GM23338 (cell line): ENCODE measurements at regions not wholly inside any gene's neighbourhood (a gene's known extent, or its start where the extent isn't known, plus 50 kb on each side); places are given as distances from the start of the nearest gene placed in this dataset.

Experiments
- ATAC-seq: fragments of 200-7000 bp; cut with Tn5 transposase; 3 replicates; pipeline ENCODE4 v1.9.1; 2020
- DNase-seq: peaks from one replicate; pipeline ENCODE4 v3.0.0-alpha.2; 2015; ENCODE audit warnings: low spot score
- H2AFZ ChIP-seq: fragments of 200-600 bp; sonication (generic); 2 replicates; pipeline ENCODE4 v1.8.0; 2016; ENCODE audit warnings: antibody characterized with exemption, mild to moderate bottlenecking, moderate library complexity
- H3F3A ChIP-seq: fragments of 200-600 bp; sonication (generic); replicated peaks from 2 replicates; pipeline ENCODE4 v1.8.0; 2017; ENCODE audit warnings: antibody characterized with exemption, mixed run types, low read depth
- H3K27ac ChIP-seq: fragments of 200-600 bp; sonication (generic); 2 replicates; pipeline ENCODE4 v1.6.1; 2016; ENCODE audit warnings: low read depth
- H3K27me3 ChIP-seq: fragments of 200-600 bp; sonication (generic); 2 replicates; pipeline ENCODE4 v1.8.0; 2016; ENCODE audit warnings: mild to moderate bottlenecking, mixed run types, moderate library complexity; ENCODE audit not compliant: insufficient read depth
- H3K36me3 ChIP-seq: fragments of 200-600 bp; sonication (generic); 2 replicates; pipeline ENCODE4 v1.8.0; 2016; ENCODE audit warnings: mild to moderate bottlenecking; ENCODE audit not compliant: insufficient read depth
- H3K4me1 ChIP-seq: fragments of 200-600 bp; sonication (generic); 2 replicates; pipeline ENCODE4 v1.8.0; 2016; ENCODE audit warnings: mild to moderate bottlenecking, moderate library complexity; ENCODE audit not compliant: insufficient read depth
- H3K4me2 ChIP-seq: fragments of 200-600 bp; sonication (generic); 2 replicates; pipeline ENCODE4 v1.7.1; 2017; ENCODE audit warnings: mixed run types
- H3K4me3 ChIP-seq: fragments of 200-600 bp; sonication (generic); 2 replicates; pipeline ENCODE4 v1.6.1; 2016; ENCODE audit warnings: mixed run types
- H3K79me2 ChIP-seq: fragments of 200-600 bp; sonication (generic); replicated peaks from 2 replicates; pipeline ENCODE4 v1.8.0; 2017; ENCODE audit warnings: mild to moderate bottlenecking; ENCODE audit not compliant: insufficient read depth
- H3K9me2 ChIP-seq: fragments of 200-600 bp; sonication (generic); 2 replicates; pipeline ENCODE4 v1.8.0; 2017; ENCODE audit not compliant: insufficient read depth
- H4K20me1 ChIP-seq: fragments of 200-600 bp; sonication (generic); replicated peaks from 2 replicates; pipeline ENCODE4 v1.8.0; 2017; ENCODE audit warnings: mild to moderate bottlenecking; ENCODE audit not compliant: insufficient read depth
- H3K27ac Mint-ChIP-seq: 2 replicates; pipeline ENCODE4 v1.8.0; 2020; ENCODE audit warnings: inconsistent platforms, mild to moderate bottlenecking, moderate library complexity, mixed read lengths
- H3K27me3 Mint-ChIP-seq: 3 replicates; pipeline ENCODE4 v1.8.0; 2022; ENCODE audit warnings: low read depth, mild to moderate bottlenecking, moderate library complexity, mixed read lengths, inconsistent platforms; ENCODE audit not compliant: insufficient read depth, poor library complexity
- H3K36me3 Mint-ChIP-seq: 3 replicates; pipeline ENCODE4 v1.8.0; 2021; ENCODE audit warnings: low read depth, mild to moderate bottlenecking, inconsistent platforms, moderate library complexity, mixed read lengths
- H3K4me1 Mint-ChIP-seq: 3 replicates; pipeline ENCODE4 v1.8.0; 2020; ENCODE audit warnings: mild to moderate bottlenecking, inconsistent platforms, mixed read lengths
- H3K4me3 Mint-ChIP-seq: 3 replicates; pipeline ENCODE4 v1.8.0; 2021; ENCODE audit warnings: moderate library complexity, mild to moderate bottlenecking, inconsistent platforms, mixed read lengths
- H3K9me3 Mint-ChIP-seq: 3 replicates; pipeline ENCODE4 v1.8.0; 2020; ENCODE audit warnings: moderate library complexity, mild to moderate bottlenecking, inconsistent platforms, mixed read lengths
- EZH2 ChIP-seq: fragments of 200-600 bp; sonication (generic); IDR thresholded peaks from one replicate; pipeline ENCODE4 v1.8.0; 2017; ENCODE audit warnings: antibody characterized with exemption, mild to moderate bottlenecking, low read depth; ENCODE audit not compliant: unreplicated experiment
- JUNB ChIP-seq: IDR thresholded peaks from one replicate; pipeline ENCODE4 v1.6.1; 2016; ENCODE audit warnings: antibody characterized with exemption; ENCODE audit not compliant: unreplicated experiment
- TF ChIP-seq, protein P1 (sequence below), 2 experiments: fragments of 200-600 bp in 1 of 2; sonication (generic) in 1 of 2; conservative IDR thresholded peaks; 2 replicates each; pipeline versions ENCODE4 v1.5.1 to v1.6.1; 2016 to 2017; ENCODE audit warnings: antibody characterized with exemption in 2 of 2, low read depth in 2 of 2, mild to moderate bottlenecking in 2 of 2, moderate library complexity in 1 of 2
- TF ChIP-seq, protein P2 (sequence below): IDR thresholded peaks from one replicate; pipeline ENCODE4 v1.6.1; 2018; ENCODE audit warnings: antibody characterized with exemption; ENCODE audit not compliant: unreplicated experiment
- TF ChIP-seq, protein P3 (sequence below): fragments of 250-450 bp; sonication (Bioruptor Pico); IDR thresholded peaks from 2 replicates; pipeline ENCODE4 v1.5.0; 2020; ENCODE audit warnings: mild to moderate bottlenecking, moderate library complexity
- TF ChIP-seq, protein P4 (sequence below): IDR thresholded peaks from 2 replicates; pipeline ENCODE4 v1.6.1; 2016; ENCODE audit warnings: antibody characterized with exemption

DNA sequence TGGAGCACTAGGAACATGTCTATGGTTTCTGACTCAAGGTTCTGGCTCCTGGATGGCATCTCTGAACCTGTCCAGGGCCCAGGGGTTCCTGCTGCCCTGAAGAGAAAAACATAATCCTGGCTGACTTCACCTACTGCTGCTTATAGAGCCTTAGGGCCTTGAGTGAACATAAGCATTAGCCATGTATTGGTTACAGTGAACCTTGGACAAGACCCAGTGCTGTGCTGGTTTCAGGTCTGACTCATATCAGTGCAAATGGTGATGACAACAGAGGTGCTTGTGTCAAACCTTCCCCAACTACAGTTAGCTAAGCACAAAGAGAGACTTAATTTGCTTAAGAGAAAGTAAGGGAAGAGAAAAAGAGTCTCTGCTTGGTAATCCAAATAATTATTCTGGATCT, 1047.2 kb downstream of the GLUD2 start:
- ATAC-seq, result no peak

More for the DNA sequence above, 1047.2 kb downstream of the GLUD2 start:
- TF ChIP-seq JUNB (no peak), EZH2 (no peak)
- TF ChIP-seq, protein P1, sequence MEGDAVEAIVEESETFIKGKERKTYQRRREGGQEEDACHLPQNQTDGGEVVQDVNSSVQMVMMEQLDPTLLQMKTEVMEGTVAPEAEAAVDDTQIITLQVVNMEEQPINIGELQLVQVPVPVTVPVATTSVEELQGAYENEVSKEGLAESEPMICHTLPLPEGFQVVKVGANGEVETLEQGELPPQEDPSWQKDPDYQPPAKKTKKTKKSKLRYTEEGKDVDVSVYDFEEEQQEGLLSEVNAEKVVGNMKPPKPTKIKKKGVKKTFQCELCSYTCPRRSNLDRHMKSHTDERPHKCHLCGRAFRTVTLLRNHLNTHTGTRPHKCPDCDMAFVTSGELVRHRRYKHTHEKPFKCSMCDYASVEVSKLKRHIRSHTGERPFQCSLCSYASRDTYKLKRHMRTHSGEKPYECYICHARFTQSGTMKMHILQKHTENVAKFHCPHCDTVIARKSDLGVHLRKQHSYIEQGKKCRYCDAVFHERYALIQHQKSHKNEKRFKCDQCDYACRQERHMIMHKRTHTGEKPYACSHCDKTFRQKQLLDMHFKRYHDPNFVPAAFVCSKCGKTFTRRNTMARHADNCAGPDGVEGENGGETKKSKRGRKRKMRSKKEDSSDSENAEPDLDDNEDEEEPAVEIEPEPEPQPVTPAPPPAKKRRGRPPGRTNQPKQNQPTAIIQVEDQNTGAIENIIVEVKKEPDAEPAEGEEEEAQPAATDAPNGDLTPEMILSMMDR (conservative IDR thresholded peaks at IDR 0.05; ENCODE audit: low read depth in 2 of 2), result no peak
- TF ChIP-seq, protein P2, sequence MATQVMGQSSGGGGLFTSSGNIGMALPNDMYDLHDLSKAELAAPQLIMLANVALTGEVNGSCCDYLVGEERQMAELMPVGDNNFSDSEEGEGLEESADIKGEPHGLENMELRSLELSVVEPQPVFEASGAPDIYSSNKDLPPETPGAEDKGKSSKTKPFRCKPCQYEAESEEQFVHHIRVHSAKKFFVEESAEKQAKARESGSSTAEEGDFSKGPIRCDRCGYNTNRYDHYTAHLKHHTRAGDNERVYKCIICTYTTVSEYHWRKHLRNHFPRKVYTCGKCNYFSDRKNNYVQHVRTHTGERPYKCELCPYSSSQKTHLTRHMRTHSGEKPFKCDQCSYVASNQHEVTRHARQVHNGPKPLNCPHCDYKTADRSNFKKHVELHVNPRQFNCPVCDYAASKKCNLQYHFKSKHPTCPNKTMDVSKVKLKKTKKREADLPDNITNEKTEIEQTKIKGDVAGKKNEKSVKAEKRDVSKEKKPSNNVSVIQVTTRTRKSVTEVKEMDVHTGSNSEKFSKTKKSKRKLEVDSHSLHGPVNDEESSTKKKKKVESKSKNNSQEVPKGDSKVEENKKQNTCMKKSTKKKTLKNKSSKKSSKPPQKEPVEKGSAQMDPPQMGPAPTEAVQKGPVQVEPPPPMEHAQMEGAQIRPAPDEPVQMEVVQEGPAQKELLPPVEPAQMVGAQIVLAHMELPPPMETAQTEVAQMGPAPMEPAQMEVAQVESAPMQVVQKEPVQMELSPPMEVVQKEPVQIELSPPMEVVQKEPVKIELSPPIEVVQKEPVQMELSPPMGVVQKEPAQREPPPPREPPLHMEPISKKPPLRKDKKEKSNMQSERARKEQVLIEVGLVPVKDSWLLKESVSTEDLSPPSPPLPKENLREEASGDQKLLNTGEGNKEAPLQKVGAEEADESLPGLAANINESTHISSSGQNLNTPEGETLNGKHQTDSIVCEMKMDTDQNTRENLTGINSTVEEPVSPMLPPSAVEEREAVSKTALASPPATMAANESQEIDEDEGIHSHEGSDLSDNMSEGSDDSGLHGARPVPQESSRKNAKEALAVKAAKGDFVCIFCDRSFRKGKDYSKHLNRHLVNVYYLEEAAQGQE, result no peak
- TF ChIP-seq, protein P3, sequence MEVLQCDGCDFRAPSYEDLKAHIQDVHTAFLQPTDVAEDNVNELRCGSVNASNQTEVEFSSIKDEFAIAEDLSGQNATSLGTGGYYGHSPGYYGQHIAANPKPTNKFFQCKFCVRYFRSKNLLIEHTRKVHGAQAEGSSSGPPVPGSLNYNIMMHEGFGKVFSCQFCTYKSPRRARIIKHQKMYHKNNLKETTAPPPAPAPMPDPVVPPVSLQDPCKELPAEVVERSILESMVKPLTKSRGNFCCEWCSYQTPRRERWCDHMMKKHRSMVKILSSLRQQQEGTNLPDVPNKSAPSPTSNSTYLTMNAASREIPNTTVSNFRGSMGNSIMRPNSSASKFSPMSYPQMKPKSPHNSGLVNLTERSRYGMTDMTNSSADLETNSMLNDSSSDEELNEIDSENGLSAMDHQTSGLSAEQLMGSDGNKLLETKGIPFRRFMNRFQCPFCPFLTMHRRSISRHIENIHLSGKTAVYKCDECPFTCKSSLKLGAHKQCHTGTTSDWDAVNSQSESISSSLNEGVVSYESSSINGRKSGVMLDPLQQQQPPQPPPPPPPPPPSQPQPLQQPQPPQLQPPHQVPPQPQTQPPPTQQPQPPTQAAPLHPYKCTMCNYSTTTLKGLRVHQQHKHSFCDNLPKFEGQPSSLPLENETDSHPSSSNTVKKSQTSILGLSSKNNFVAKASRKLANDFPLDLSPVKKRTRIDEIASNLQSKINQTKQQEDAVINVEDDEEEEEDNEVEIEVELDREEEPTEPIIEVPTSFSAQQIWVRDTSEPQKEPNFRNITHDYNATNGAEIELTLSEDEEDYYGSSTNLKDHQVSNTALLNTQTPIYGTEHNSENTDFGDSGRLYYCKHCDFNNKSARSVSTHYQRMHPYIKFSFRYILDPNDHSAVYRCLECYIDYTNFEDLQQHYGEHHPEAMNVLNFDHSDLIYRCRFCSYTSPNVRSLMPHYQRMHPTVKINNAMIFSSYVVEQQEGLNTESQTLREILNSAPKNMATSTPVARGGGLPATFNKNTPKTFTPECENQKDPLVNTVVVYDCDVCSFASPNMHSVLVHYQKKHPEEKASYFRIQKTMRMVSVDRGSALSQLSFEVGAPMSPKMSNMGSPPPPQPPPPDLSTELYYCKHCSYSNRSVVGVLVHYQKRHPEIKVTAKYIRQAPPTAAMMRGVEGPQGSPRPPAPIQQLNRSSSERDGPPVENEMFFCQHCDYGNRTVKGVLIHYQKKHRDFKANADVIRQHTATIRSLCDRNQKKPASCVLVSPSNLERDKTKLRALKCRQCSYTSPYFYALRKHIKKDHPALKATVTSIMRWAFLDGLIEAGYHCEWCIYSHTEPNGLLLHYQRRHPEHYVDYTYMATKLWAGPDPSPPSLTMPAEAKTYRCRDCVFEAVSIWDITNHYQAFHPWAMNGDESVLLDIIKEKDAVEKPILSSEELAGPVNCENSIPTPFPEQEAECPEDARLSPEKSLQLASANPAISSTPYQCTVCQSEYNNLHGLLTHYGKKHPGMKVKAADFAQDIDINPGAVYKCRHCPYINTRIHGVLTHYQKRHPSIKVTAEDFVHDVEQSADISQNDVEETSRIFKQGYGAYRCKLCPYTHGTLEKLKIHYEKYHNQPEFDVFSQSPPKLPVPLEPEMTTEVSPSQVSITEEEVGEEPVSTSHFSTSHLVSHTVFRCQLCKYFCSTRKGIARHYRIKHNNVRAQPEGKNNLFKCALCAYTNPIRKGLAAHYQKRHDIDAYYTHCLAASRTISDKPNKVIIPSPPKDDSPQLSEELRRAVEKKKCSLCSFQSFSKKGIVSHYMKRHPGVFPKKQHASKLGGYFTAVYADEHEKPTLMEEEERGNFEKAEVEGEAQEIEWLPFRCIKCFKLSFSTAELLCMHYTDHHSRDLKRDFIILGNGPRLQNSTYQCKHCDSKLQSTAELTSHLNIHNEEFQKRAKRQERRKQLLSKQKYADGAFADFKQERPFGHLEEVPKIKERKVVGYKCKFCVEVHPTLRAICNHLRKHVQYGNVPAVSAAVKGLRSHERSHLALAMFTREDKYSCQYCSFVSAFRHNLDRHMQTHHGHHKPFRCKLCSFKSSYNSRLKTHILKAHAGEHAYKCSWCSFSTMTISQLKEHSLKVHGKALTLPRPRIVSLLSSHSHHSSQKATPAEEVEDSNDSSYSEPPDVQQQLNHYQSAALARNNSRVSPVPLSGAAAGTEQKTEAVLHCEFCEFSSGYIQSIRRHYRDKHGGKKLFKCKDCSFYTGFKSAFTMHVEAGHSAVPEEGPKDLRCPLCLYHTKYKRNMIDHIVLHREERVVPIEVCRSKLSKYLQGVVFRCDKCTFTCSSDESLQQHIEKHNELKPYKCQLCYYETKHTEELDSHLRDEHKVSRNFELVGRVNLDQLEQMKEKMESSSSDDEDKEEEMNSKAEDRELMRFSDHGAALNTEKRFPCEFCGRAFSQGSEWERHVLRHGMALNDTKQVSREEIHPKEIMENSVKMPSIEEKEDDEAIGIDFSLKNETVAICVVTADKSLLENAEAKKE, result no peak
- TF ChIP-seq, protein P4, sequence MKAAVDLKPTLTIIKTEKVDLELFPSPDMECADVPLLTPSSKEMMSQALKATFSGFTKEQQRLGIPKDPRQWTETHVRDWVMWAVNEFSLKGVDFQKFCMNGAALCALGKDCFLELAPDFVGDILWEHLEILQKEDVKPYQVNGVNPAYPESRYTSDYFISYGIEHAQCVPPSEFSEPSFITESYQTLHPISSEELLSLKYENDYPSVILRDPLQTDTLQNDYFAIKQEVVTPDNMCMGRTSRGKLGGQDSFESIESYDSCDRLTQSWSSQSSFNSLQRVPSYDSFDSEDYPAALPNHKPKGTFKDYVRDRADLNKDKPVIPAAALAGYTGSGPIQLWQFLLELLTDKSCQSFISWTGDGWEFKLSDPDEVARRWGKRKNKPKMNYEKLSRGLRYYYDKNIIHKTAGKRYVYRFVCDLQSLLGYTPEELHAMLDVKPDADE, result no peak
- H3K4me1 Mint-ChIP-seq, result no peaks in the 10 kb centered on the region
- no peak overlapping the region for H3K4me3 Mint-ChIP-seq
- H3K27ac Mint-ChIP-seq, result no peak overlapping the region
- H3K36me3 ChIP-seq, result no peaks in the 10 kb centered on the region
- H3K4me3 ChIP-seq, result no peak overlapping the region
- no peak overlapping the region for H2AFZ ChIP-seq
- H3K36me3 Mint-ChIP-seq, result peaks cover 15% of the 10 kb centered on the region; the same call in 1 of the 3 replicates
- H3K27ac ChIP-seq, result no peak overlapping the region
- H3F3A ChIP-seq, result no peaks in the 10 kb centered on the region
- H3K27me3 Mint-ChIP-seq, result no peaks in the 10 kb centered on the region
- H4K20me1 ChIP-seq, result no peaks in the 10 kb centered on the region
- peaks cover 31% of the 10 kb centered on the region for H3K9me3 Mint-ChIP-seq
- H3K79me2 ChIP-seq, result no peaks in the 10 kb centered on the region
- no peak overlapping the region for H3K4me2 ChIP-seq
- no peak for DNase-seq
- no peaks in the 10 kb centered on the region for H3K27me3 ChIP-seq
- no peaks in the 10 kb centered on the region for H3K4me1 ChIP-seq
- no peaks in the 10 kb centered on the region for H3K9me2 ChIP-seq
